Esophagus squamous epithelium (tissue), 4 donors: ENCODE measurements at regions not wholly inside any gene's neighbourhood (a gene's known extent, or its start where the extent isn't known, plus 50 kb on each side); places are given as distances from the start of the nearest gene placed in this dataset.

ENCODE experiments used
- POLR2A ChIP-seq, 4 donors: fragments of 450-650 bp; IDR thresholded peaks; one replicate each; pipeline ENCODE4 v1.6.1; 2017; ENCODE audit warnings: antibody characterized with exemption in 4 of 4, mild to moderate bottlenecking in 4 of 4, moderate library complexity in 3 of 4
- TF ChIP-seq, protein P1 (sequence below), 6 experiments: fragments of 450-650 bp in 4 of 6; fragments of 200-600 bp in 2 of 6; sonication (generic) in 2 of 6; IDR thresholded peaks; one replicate each; pipeline ENCODE4 v1.5.1; 2016 to 2019; ENCODE audit warnings: antibody characterized with exemption in 6 of 6, mild to moderate bottlenecking in 4 of 6, moderate library complexity in 4 of 6

GRCh38 chr6:144722925-144723324 lies 437.8 kb downstream of the UTRN start:
- TF ChIP-seq, protein P1, sequence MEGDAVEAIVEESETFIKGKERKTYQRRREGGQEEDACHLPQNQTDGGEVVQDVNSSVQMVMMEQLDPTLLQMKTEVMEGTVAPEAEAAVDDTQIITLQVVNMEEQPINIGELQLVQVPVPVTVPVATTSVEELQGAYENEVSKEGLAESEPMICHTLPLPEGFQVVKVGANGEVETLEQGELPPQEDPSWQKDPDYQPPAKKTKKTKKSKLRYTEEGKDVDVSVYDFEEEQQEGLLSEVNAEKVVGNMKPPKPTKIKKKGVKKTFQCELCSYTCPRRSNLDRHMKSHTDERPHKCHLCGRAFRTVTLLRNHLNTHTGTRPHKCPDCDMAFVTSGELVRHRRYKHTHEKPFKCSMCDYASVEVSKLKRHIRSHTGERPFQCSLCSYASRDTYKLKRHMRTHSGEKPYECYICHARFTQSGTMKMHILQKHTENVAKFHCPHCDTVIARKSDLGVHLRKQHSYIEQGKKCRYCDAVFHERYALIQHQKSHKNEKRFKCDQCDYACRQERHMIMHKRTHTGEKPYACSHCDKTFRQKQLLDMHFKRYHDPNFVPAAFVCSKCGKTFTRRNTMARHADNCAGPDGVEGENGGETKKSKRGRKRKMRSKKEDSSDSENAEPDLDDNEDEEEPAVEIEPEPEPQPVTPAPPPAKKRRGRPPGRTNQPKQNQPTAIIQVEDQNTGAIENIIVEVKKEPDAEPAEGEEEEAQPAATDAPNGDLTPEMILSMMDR (IDR thresholded peaks at IDR 0.05): no peak
- no peak for TF ChIP-seq POLR2A (IDR thresholded peaks at IDR 0.05)
